ENCODE measurements at regions not wholly inside any gene's neighbourhood (a gene's known extent, or its start where the extent isn't known, plus 50 kb on each side); places are given as distances from the start of the nearest gene placed in this dataset.

DNA sequence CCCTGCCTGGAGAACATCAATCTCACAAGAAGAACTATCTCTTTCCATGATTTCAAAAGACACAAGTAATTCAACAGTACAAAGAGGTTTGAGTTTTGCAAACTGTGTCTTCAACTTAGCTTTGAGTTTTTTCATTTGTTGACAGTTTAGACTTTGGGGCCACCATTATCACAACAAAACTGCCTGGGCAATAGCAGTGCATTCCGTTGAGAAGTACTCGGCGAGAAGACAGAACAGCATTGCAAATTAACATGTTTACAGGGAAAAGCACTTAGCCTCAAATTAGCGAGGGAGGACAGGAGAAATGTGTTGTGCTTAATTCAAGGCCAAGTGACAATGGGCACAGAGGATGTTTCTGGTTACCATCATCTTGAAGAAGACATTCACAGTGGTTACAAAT, 133.2 kb upstream of the MPPED2 start:
- TF ChIP-seq, protein P1, sequence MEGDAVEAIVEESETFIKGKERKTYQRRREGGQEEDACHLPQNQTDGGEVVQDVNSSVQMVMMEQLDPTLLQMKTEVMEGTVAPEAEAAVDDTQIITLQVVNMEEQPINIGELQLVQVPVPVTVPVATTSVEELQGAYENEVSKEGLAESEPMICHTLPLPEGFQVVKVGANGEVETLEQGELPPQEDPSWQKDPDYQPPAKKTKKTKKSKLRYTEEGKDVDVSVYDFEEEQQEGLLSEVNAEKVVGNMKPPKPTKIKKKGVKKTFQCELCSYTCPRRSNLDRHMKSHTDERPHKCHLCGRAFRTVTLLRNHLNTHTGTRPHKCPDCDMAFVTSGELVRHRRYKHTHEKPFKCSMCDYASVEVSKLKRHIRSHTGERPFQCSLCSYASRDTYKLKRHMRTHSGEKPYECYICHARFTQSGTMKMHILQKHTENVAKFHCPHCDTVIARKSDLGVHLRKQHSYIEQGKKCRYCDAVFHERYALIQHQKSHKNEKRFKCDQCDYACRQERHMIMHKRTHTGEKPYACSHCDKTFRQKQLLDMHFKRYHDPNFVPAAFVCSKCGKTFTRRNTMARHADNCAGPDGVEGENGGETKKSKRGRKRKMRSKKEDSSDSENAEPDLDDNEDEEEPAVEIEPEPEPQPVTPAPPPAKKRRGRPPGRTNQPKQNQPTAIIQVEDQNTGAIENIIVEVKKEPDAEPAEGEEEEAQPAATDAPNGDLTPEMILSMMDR (IDR thresholded peaks at IDR 0.05; ENCODE audit: unreplicated experiment): no peak
- Mint-ChIP-seq H3K4me1 (ENCODE audit: low read depth, unreplicated experiment) (no peaks in the 10 kb centered on the region), H3K27me3 (ENCODE audit: unreplicated experiment) (no peaks in the 10 kb centered on the region), H3K4me3 (ENCODE audit: low read depth, unreplicated experiment) (no peak overlapping the region), H3K36me3 (ENCODE audit: insufficient read depth, unreplicated experiment) (no peaks in the 10 kb centered on the region), H3K27ac (ENCODE audit: unreplicated experiment) (no peak overlapping the region), H3K9me3 (ENCODE audit: low read depth, unreplicated experiment) (peaks cover 5% of the 10 kb centered on the region)
- no peak for DNase-seq
- BruUV-seq (replicated peaks): no TSS peak
- CTCF ChIA-PET: no interaction called here
- intact Hi-C loops (cut with micrococcal nuclease; ENCODE audit: unreplicated experiment): no loop called here

DNA sequence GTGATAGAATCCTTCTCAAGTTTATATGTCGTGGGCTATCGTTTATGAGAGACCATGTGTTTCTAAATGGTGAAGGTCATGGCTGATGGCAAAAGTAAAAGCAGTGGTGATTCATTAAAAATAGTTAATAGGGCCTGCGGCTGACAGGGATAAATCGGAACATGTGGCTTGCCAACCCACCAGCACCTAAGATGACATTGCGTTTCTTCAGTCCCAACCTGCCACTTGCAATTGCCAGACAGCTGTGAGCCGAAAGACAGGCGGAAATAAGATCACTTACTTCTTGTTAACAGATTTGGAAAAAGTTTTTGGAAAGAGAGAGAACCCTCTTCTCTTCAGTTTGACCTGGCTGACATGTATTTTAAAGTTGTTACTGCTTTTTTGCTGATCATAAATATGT, 131.5 kb upstream of the MPPED2 start:
- H3K4me3 Mint-ChIP-seq (ENCODE audit: low read depth, unreplicated experiment): no peak overlapping the region
- DNase-seq: no peak
- intact Hi-C loops (cut with micrococcal nuclease; ENCODE audit: unreplicated experiment): no loop called here
- no peaks in the 10 kb centered on the region for H3K36me3 Mint-ChIP-seq (ENCODE audit: insufficient read depth, unreplicated experiment)
- no TSS peak for BruUV-seq (replicated peaks)
- H3K27ac Mint-ChIP-seq (ENCODE audit: unreplicated experiment): no peak overlapping the region
- TF ChIP-seq, protein P1 (IDR thresholded peaks at IDR 0.05; ENCODE audit: unreplicated experiment): no peak
- H3K27me3 Mint-ChIP-seq (ENCODE audit: unreplicated experiment): no peaks in the 10 kb centered on the region
- peaks cover 2% of the 10 kb centered on the region for H3K9me3 Mint-ChIP-seq (ENCODE audit: low read depth, unreplicated experiment)
- CTCF ChIA-PET: no interaction called here
- no peaks in the 10 kb centered on the region for H3K4me1 Mint-ChIP-seq (ENCODE audit: low read depth, unreplicated experiment)

DNA sequence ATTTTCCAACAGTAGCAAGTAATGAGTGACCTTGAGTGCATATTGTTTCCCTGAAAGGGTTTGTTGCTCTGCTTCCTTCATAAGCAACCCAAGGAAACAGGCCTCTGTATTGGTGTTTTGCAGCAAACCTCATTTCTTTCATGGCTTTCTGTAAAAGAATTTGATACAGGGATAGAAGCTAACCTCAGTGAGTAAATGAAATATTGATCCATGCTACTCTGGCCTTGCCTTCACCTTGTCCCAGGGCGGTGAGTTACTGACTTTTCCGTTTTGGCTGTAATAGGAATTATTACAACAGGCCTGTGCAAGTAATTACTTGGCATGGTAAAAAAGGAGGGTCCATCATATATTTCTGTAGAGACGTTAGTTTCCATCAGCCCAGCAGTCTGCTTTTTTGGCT, 130.9 kb upstream of the MPPED2 start:
- TF ChIP-seq, protein P1 (IDR thresholded peaks at IDR 0.05; ENCODE audit: unreplicated experiment): no peak
- Mint-ChIP-seq H3K4me1 (ENCODE audit: low read depth, unreplicated experiment) (no peaks in the 10 kb centered on the region), H3K27ac (ENCODE audit: unreplicated experiment) (no peak overlapping the region), H3K36me3 (ENCODE audit: insufficient read depth, unreplicated experiment) (no peaks in the 10 kb centered on the region), H3K4me3 (ENCODE audit: low read depth, unreplicated experiment) (no peak overlapping the region), H3K27me3 (ENCODE audit: unreplicated experiment) (no peaks in the 10 kb centered on the region), H3K9me3 (ENCODE audit: low read depth, unreplicated experiment) (no peaks in the 10 kb centered on the region)
- no peak for DNase-seq
- intact Hi-C loops (cut with micrococcal nuclease; ENCODE audit: unreplicated experiment): no loop called here
- BruUV-seq (replicated peaks): no TSS peak
- CTCF ChIA-PET: no interaction called here

DNA sequence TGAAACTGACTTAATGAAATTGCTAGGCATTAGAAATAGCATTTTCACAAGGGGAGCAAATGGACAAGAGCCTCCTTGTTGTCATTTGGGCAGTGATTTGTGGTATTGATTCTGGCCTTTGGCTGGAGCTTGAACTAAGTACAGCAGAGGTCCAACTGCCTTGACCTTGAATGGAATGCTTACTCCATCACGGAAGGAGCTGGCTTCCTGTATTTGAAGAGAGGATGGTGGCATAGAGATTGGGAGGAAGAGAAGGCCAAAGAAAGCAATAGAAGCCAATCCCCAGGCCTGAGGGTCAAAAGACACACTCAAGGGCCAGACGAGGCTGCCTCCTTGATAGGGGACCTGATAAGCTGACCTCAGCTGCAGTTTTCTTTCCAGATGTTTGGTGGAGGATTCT, 126.6 kb upstream of the MPPED2 start:
- Mint-ChIP-seq H3K27me3 (ENCODE audit: unreplicated experiment) (no peaks in the 10 kb centered on the region), H3K36me3 (ENCODE audit: insufficient read depth, unreplicated experiment) (no peaks in the 10 kb centered on the region), H3K27ac (ENCODE audit: unreplicated experiment) (no peak overlapping the region), H3K4me1 (ENCODE audit: low read depth, unreplicated experiment) (no peaks in the 10 kb centered on the region), H3K4me3 (ENCODE audit: low read depth, unreplicated experiment) (no peak overlapping the region), H3K9me3 (ENCODE audit: low read depth, unreplicated experiment) (peaks cover 5% of the 10 kb centered on the region)
- no TSS peak for BruUV-seq (replicated peaks)
- no peak for DNase-seq
- intact Hi-C loops (cut with micrococcal nuclease; ENCODE audit: unreplicated experiment): no loop called here
- CTCF ChIA-PET: no interaction called here
- TF ChIP-seq, protein P1 (IDR thresholded peaks at IDR 0.05; ENCODE audit: unreplicated experiment): no peak

DNA sequence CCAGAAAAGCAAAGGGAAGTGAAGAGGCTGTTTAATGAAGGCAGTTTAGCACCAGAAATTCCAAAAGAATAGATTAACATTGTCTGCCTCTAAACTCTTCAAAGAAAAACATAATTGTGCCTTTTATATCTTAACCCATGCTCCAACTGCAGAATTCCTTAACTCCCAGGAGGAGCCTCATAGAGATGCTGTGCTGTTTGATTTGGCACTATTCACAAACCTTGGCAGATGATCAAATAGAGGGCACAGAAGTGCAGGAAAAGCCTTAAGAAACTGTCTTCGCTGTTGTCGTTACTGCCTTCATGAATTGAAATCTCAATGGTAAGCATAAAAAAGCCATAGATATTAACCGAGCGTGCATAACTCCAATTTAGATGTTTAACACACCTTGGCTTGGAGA, 124.1 kb upstream of the MPPED2 start:
- DNase-seq: no peak
- CTCF ChIA-PET: no interaction called here
- H3K36me3 Mint-ChIP-seq (ENCODE audit: insufficient read depth, unreplicated experiment): no peaks in the 10 kb centered on the region
- H3K27me3 Mint-ChIP-seq (ENCODE audit: unreplicated experiment): no peaks in the 10 kb centered on the region
- H3K4me1 Mint-ChIP-seq (ENCODE audit: low read depth, unreplicated experiment): no peaks in the 10 kb centered on the region
- H3K4me3 Mint-ChIP-seq (ENCODE audit: low read depth, unreplicated experiment): no peak overlapping the region
- H3K9me3 Mint-ChIP-seq (ENCODE audit: low read depth, unreplicated experiment): peaks cover 5% of the 10 kb centered on the region
- BruUV-seq (replicated peaks): no TSS peak
- intact Hi-C loops (cut with micrococcal nuclease; ENCODE audit: unreplicated experiment): no loop called here
- no peak overlapping the region for H3K27ac Mint-ChIP-seq (ENCODE audit: unreplicated experiment)
- TF ChIP-seq, protein P1 (IDR thresholded peaks at IDR 0.05; ENCODE audit: unreplicated experiment): no peak

Measured in Calu3 (cell line).